ENCODE measurements at regions not wholly inside any gene's neighbourhood (a gene's known extent, or its start where the extent isn't known, plus 50 kb on each side); places are given as distances from the start of the nearest gene placed in this dataset.
"Not testable (repeated sequence)": the region's sequence is repeated elsewhere in the genome, so short reads cannot be mapped to it uniquely, and the experiment has no call there.

DNA sequence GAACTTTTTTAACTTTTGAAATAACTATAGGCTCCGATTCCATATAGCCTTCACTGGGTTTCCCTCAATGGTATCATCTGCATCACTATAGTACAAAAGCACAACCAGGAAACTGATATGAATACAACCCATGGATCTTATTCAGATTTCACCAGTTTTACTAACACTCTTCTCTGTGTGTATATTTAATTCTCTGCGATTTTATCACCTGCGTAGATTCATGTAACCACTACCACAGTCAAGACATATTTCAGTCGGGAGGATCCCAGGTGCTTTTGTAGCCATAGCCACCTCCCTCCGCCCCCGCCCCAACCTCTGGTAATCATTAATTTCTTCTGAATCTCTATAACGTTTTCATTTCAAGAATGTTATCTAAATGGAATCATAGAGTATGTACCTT lies 82.8 kb upstream of the C7orf33 start:
- FAIRE-seq (no peak), DNase-seq (ENCODE audit: insufficient read length, low spot score) (no peak)

DNA sequence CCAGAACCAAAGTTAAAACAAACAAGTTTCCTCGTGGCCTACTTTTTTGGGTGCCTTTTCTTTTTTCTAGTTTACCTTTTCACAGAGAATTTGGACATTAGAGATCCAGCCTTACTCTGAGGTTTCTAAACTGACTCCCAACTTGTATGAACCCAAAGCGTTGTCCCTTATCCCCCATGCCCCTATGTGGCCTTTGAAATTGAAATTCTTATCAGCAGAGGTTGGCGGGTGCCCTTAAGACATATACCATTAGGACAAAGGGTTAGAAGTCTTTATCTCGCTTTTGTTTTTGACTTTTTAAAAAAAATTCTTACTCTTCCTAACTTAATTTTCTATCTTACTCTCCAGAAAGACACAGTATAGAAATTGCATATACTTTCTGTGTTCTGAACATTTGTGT lies 76.3 kb upstream of the C7orf33 start:
- FAIRE-seq (no peak), DNase-seq (ENCODE audit: insufficient read length, low spot score) (no peak)

DNA sequence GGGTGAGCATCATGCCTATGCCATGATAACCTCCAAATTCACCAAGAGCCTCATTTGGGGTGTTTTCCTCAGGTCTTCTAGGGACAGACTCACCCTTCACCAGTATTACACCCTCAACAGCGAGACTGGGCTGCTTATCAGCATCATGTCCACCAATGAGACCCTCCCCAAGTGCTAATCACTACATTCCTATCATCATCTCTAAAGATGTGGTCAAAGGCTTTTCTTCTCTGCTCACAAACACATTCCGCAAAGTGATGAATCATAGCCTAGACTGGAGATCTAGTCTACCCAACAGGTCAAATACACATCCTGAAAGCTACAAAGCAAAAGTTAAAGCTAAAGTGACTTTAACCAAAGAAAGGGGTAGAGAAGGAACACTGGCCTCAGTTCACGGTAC lies 75.3 kb upstream of the C7orf33 start:
- DNase-seq (ENCODE audit: insufficient read length, low spot score): no peak
- FAIRE-seq: no peak

DNA sequence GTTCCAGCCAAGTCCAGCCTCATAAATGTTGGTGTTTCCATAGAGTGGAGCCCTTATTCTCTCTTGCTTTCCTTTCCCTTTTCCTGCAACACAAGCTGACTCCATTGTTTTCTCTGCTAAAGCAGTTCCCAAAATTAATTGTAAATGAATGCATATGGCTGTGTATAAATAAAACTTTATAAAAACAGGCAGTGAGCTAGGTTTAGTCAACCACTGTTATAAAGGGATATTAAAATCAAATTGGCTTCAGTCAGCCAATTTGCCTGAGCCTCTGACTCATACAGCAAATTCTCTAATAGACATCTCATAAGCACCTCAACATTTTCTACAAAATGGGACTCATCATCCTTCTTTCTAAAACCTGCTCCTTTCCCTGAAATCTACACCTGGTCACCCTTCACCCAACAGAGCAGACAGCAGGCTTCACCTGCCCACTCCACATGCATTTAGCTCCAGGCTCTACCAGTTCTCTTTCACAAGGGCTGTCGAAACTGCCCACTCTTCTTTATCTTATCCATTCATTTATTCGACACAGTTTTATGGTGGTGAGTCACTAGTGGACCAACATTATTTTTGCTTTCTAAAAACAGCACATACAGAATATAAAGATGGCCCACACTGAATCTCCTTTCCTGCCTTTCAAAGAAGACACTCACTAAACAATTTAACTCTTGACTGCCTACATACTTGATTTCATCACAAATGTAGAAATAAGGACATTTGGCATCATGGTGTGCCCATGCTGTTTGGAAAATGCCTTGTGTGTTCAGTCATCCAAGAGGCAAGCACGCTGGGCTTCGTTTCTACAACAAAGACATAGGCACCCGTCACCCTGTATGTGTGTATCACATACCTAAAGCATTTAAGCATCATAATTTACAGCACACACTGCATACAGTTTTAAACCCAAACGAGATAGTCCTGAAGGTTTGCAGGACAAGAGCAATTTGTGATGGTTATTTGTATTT lies 74.6 kb upstream of the C7orf33 start:
- FAIRE-seq: no peak
- DNase-seq (ENCODE audit: insufficient read length, low spot score): no peak

DNA sequence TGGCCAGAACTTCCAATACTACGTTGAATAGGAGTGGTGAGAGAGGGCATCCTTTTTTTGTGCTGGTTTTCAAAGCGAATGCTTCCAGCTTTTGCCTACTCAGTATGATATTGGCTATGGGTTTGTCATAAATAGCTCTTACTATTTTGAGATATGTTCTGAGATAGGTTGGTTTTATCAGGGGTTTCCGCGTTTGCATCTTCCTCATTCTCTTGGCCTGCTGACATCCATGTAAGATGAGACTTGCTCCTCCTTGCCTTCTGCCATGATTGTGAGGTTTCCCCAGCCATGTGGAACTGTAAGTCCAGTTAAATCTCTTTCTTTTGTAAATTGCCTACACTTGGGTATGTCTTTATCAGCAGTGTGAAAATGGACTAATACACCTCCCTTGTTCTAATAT lies 71.2 kb upstream of the C7orf33 start:
- DNase-seq (ENCODE audit: insufficient read length, low spot score): not testable (repeated sequence)

DNA sequence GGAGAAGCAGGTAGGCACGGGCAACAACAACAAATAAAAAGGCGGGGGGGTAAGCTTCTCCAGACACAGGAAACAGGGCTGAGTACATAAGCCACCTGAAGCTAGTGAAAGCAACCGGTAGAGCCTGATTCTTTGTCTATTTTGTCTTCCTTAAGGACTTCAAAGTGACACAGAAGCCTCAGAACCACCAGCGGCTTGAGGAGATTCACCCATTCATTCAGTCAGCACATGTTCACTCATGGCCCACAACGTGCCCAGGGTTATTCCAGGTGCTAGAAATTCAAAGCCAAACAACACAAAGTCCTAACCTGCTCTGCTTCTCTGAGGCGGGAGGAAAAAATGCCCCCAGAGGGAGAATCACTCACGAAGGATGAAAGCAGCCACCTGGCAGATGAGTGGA lies 69.3 kb upstream of the C7orf33 start:
- no peak for DNase-seq (ENCODE audit: insufficient read length, low spot score)
- no peak for FAIRE-seq

More for the DNA sequence above, 71.2 kb upstream of the C7orf33 start:
- not testable (repeated sequence) for FAIRE-seq

DNA sequence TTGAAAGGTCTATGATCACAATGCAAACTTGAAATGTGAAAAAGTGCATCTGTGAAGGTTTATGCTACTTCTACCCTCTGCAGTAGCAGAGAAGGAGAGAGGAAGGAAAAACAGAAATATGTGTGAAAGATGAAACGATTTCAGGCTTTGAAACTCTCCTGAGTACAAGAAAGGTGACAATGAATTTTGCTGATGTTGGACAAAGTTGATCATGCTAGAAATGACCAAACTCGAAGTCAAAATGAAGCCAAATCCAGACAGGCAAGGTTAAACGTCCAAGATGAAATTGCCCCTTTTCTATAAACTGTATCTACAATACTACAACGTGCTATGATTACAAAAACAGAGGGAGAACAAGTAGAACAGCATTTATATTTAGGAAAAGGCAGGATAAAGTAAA lies 67.0 kb upstream of the C7orf33 start:
- no peak for FAIRE-seq
- DNase-seq (ENCODE audit: insufficient read length, low spot score): no peak

DNA sequence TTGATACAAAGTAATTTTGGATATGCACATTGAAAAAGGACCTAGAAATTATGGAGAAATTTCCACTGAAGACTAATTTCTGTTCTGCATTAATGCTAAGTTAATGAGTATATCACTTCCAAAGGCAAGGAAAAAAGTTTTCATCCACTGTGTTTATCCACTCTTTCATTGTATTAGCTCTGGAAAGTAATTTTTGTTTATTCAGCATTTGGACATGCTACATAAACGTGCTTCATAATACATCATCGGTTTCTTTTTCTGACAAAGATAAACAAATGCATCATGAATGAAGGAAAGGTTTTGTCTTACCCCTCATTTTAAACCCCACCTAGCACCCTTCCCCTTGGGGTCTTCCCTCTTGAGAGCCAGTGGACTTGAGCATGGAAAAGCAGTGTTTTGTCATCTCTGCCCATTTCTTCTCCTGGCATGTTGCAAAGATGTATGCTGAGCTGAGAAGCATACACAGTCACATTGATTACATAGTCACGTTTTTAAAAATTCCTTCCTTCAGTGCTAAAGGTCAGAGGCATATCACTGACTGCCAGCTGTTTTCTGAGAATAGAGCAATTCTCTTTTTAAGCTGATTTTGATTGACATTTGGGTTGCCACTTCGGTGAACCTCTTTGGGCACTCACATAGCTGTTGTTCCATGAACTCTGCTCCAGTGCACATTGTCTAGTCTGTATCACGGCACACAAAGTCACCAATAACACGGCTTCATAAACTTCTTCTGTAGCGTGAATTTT lies 65.9 kb upstream of the C7orf33 start:
- no peak for DNase-seq (ENCODE audit: insufficient read length, low spot score)
- no peak for FAIRE-seq

DNA sequence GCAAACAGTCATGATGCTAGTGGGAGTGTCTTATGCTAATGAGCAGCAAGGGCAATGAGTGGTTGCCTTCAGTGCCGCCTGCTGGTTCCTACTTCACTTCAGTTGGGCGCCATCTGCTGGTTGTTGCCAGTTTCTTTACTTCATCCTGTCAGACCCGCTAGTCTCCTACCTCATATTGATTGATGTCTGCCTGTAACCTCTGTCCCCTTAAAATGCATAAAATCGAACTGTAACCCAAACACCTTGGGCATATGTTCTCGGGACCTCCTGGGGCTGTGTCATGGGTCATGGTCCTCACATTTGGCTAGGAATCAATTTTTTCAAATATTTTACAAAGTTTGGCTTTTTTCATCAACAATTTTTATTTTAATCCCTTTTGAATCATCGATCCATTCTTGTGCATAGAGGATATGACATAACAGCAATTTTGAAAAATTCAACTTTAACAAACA lies 62.8 kb upstream of the C7orf33 start:
- peak; percentile 57 for FAIRE-seq
- DNase-seq (ENCODE audit: insufficient read length, low spot score): peak; percentile 56

DNA sequence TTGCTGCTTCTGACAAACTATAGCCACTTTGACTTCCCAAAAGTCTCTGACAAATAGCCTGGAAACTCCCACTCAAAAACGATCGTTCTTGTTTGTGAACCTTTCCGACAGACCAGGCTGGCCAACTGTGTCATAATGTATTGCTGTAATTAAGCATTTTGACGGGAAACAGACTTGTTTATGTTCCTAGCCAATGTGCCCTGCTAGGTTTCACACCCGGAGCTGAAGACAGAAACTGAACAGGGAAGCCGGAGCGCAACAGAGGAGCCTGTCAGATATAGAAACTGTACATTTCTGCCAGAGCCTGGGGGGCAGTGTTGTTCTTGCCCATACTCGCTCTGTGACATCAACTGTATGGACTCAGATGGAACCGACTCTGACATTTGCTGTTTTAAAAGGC lies 55.3 kb upstream of the C7orf33 start:
- DNase-seq (ENCODE audit: insufficient read length, low spot score) (no peak), FAIRE-seq (no peak)

DNA sequence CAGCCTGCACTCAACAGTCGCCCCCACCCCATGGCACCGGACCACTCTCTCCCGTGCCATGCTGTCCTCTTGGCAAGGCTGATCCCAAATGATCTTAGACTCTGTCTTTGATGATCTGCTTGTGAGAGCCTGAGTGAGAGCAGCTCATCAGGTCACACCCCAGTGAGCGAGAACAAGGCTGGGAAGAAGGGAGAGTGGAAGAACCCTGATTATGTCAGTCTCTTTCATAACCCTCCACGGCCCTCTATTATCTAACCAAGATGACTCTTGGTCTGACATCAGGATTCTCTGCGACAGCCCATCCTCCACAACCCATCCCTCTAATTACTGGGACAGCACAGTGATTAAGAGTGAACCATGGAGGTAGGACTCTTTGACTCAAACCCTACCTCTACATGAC lies 53.1 kb upstream of the C7orf33 start:
- no peak for DNase-seq (ENCODE audit: insufficient read length, low spot score)
- no peak for FAIRE-seq

DNA sequence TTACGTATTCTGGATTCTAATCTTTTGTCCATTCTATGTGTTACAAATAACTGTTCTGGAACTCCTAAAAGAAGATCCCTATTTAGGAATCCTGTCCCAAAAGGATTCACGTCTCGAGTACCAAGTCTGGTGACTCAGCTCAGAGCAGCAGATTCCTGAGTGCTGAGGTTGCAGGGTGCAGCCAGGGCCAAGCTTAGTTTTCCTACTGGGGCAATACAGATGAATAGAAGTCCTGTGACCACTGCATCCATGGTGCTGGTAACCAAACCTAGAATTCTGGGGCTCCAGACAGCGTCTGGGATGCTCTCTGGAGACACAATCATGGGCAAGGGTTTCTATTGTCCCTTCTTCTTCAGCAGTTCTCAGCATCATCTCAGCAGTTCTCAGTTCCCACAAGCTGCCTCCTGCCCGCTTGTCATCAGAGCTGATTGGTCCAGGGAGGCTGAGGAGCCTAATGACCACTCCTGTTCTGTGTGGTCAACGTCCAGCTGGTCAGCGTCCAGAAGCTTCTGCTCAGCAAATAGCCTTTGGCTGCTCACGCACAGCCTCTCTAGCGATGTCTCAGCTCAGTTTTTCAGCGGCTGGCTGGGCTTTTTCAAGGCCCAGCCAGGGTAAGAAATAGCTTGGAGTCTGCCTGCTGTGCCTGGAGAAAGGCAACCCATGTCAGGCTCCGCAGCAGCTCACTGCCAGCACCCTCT lies 50.4 kb upstream of the C7orf33 start:
- no peak for FAIRE-seq
- DNase-seq (ENCODE audit: insufficient read length, low spot score): peak; percentile 51

Measured in HTR-8/SVneo (cell line).